ENCODE measurements at regions not wholly inside any gene's neighbourhood (a gene's known extent, or its start where the extent isn't known, plus 50 kb on each side); places are given as distances from the start of the nearest gene placed in this dataset.
"Not testable (repeated sequence)": the region's sequence is repeated elsewhere in the genome, so short reads cannot be mapped to it uniquely, and the experiment has no call there.

DNA sequence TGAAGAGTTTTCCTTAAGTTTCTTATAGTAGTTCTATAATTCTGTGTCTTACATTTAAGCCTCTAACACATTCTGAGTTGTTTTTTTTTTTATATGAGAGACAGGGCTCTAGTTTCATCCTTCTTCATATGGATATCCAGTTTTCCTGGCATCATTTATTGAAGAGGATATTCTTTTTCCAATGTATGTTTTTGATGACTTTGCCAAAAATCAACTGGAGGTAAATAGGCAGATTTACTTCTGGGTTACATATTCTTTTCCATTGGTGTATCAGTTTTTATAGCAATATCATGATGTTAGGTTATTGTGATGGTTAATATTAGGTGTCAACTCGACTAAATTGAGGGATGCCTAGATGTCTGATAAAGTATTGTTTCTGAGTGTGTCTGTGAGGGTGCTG is 650.7 kb upstream of the GRID2 start:
- no peak overlapping the region for H3K4me3 ChIP-seq
- H3K27me3 ChIP-seq, result no peaks in the 10 kb centered on the region
- no peaks in the 10 kb centered on the region for H3K4me1 ChIP-seq
- no peak overlapping the region for H3K27ac ChIP-seq
- no peak for TF ChIP-seq POLR2AphosphoS5 (IDR thresholded peaks at IDR 0.05)
- TF ChIP-seq, protein P1, sequence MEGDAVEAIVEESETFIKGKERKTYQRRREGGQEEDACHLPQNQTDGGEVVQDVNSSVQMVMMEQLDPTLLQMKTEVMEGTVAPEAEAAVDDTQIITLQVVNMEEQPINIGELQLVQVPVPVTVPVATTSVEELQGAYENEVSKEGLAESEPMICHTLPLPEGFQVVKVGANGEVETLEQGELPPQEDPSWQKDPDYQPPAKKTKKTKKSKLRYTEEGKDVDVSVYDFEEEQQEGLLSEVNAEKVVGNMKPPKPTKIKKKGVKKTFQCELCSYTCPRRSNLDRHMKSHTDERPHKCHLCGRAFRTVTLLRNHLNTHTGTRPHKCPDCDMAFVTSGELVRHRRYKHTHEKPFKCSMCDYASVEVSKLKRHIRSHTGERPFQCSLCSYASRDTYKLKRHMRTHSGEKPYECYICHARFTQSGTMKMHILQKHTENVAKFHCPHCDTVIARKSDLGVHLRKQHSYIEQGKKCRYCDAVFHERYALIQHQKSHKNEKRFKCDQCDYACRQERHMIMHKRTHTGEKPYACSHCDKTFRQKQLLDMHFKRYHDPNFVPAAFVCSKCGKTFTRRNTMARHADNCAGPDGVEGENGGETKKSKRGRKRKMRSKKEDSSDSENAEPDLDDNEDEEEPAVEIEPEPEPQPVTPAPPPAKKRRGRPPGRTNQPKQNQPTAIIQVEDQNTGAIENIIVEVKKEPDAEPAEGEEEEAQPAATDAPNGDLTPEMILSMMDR (IDR thresholded peaks at IDR 0.05), result no peak
- TF ChIP-seq POLR2A (IDR thresholded peaks at IDR 0.05), result no peak
- TF ChIP-seq EP300 (IDR thresholded peaks at IDR 0.05), result no peak
- H3K9me3 ChIP-seq, result no peaks in the 10 kb centered on the region
- WGBS, 2 donors, result 64 to 71% methylated on average over 1 of the region's 1 CpG
- no peak for ATAC-seq (ENCODE audit: low FRiP score in 2 of 2)
- DNase-seq, result no peak
- H3K36me3 ChIP-seq, result no peaks in the 10 kb centered on the region

DNA sequence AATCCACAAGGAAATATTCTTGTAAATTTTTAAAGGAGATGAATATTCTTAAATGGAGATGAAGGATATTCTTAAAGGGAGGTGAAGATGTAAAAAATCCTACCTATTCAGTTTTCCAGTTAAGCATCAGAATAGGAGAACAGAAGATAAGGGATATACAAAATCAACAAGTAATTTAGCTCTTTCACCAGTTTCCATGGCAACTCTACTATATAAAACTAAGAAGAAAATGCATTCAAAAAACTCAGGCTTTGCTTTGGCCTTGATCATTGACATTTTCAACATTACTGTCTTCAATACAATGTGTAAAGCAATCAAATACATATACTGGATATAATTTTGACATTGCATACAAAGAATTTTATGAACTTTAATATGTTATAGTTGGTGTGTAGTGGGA is 622.7 kb upstream of the GRID2 start:
- no peak for TF ChIP-seq EP300 (IDR thresholded peaks at IDR 0.05)
- no peak for TF ChIP-seq POLR2AphosphoS5 (IDR thresholded peaks at IDR 0.05)
- TF ChIP-seq POLR2A (IDR thresholded peaks at IDR 0.05), result no peak
- TF ChIP-seq, protein P1 (IDR thresholded peaks at IDR 0.05), result no peak
- no peaks in the 10 kb centered on the region for H3K4me1 ChIP-seq
- no peaks in the 10 kb centered on the region for H3K27me3 ChIP-seq
- DNase-seq (no peak), ATAC-seq (ENCODE audit: low FRiP score in 2 of 2) (no peak)
- H3K4me3 ChIP-seq, result no peak overlapping the region
- H3K36me3 ChIP-seq, result no peaks in the 10 kb centered on the region
- no peaks in the 10 kb centered on the region for H3K9me3 ChIP-seq
- no peak overlapping the region for H3K27ac ChIP-seq

DNA sequence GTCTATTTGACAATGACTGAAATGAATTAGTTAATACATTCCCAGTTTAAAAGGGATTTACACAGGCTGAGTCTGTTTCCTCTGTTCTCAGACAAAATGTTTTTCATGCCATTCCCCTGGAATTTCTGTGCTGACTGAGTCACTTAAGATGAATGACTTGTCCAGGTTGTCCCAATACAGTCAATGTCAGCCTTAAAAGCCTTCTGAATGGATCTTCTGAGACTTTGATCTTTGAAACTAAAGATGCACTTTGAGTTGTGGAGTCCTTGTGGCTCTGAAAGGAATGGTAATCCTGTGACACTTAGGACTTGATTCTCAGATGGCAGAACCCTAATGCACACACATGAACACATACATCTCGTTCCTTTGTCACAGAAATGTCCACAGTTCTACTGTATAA is 622.2 kb upstream of the GRID2 start:
- TF ChIP-seq POLR2A (IDR thresholded peaks at IDR 0.05), result no peak
- TF ChIP-seq, protein P1 (IDR thresholded peaks at IDR 0.05), result no peak
- TF ChIP-seq POLR2AphosphoS5 (IDR thresholded peaks at IDR 0.05), result no peak
- no peak for TF ChIP-seq EP300 (IDR thresholded peaks at IDR 0.05)
- no peaks in the 10 kb centered on the region for H3K4me1 ChIP-seq
- WGBS, 2 donors, result 40 to 44% methylated on average over 1 of the region's 1 CpG
- H3K4me3 ChIP-seq, result no peak overlapping the region
- no peaks in the 10 kb centered on the region for H3K36me3 ChIP-seq
- H3K9me3 ChIP-seq, result no peaks in the 10 kb centered on the region
- H3K27ac ChIP-seq, result no peak overlapping the region
- DNase-seq (no peak), ATAC-seq (ENCODE audit: low FRiP score in 2 of 2) (no peak)
- H3K27me3 ChIP-seq, result no peaks in the 10 kb centered on the region

DNA sequence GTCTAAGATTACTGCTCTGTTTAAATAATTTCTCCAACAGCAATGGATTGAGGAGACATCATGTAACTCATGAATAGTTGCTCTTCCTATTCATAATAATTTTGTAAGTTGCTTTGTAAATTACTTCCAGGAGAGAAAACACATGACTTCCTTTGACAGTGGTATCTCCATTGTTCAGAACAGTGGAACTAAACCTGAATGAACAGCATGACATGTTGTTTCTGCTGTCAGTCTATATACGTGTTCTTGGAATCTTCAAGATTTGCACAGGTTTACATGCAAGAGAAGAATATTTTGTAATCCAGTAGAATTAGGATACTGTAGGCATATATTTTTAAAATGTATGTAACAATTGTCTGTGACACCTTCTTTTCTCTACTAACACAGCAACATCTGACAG is 618.8 kb upstream of the GRID2 start:
- WGBS, 2 donors, result 44 to 59% methylated on average over 1 of the region's 1 CpG

DNA sequence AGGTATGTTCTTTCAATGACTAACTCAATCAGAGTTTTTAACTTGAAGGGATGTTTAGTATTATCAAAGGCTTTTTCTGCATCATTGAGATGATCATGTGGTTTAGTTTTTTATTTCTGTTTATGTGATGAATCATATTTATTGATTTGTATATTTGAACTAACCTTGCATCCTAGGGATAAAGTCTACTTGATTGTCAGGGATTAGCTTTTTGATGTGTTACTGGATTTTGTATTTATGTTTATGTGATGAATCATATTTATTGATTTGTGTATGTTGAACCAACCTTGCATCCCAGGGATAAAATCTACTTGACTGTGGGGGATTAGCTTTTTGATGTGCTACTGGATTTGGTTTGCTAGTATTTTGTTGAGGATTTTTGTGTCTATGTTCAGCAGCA is 615.4 kb upstream of the GRID2 start:
- Histone ChIP-seq H3K27me3 (no peaks in the 10 kb centered on the region), H3K36me3 (no peaks in the 10 kb centered on the region), H3K27ac (no peak overlapping the region), H3K9me3 (no peaks in the 10 kb centered on the region), H3K4me1 (no peaks in the 10 kb centered on the region), H3K4me3 (no peak overlapping the region)
- TF ChIP-seq POLR2AphosphoS5 (IDR thresholded peaks at IDR 0.05) (no peak), EP300 (IDR thresholded peaks at IDR 0.05) (no peak), POLR2A (IDR thresholded peaks at IDR 0.05) (no peak)
- TF ChIP-seq, protein P1 (IDR thresholded peaks at IDR 0.05), result no peak
- DNase-seq (no peak), ATAC-seq (ENCODE audit: low FRiP score in 2 of 2) (no peak)

More for the DNA sequence above, 618.8 kb upstream of the GRID2 start:
- Histone ChIP-seq H3K36me3 (no peaks in the 10 kb centered on the region), H3K4me1 (no peaks in the 10 kb centered on the region), H3K4me3 (no peak overlapping the region), H3K27me3 (no peaks in the 10 kb centered on the region), H3K9me3 (no peaks in the 10 kb centered on the region), H3K27ac (no peak overlapping the region)
- ATAC-seq (ENCODE audit: low FRiP score in 2 of 2), result no peak
- DNase-seq, result no peak
- TF ChIP-seq POLR2A (IDR thresholded peaks at IDR 0.05) (no peak), POLR2AphosphoS5 (IDR thresholded peaks at IDR 0.05) (no peak), EP300 (IDR thresholded peaks at IDR 0.05) (no peak)
- TF ChIP-seq, protein P1 (IDR thresholded peaks at IDR 0.05), result no peak

DNA sequence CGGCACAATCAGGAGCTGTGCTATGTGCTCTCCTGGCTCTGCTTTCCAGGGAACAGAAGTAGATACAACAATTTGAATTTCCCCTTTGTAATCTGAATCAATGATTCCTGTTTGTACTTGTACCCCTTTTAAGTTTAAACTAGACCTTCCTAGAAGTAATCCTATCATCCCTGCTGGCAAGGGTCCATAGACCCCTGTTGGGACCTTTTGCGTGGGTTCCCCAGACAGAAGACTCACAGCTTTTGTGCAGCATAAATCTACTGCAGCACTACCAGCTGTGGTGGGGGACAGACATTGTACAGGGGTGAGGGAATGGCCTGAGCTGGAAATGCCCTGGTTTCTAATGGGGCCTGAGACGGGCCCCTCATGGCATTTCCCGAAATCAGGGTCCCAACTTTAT is 604.1 kb upstream of the GRID2 start:
- DNase-seq, result not testable (repeated sequence)
- 60% methylated on average over 4 of the region's 4 CpGs for WGBS, 2 donors

More for the DNA sequence above, 604.1 kb upstream of the GRID2 start:
- H3K4me1 ChIP-seq; H3K4me3 ChIP-seq; H3K27ac ChIP-seq; H3K9me3 ChIP-seq; ATAC-seq (ENCODE audit: low FRiP score in 2 of 2); H3K27me3 ChIP-seq; H3K36me3 ChIP-seq: not testable (repeated sequence)
